Stimulated activated CD4-positive, alpha-beta T cell treated with anti-CD3 and anti-CD28 coated beads, Interleukin-15, amount 100 ng/mL, for 1 hour (primary cell): ENCODE measurements at regions not wholly inside any gene's neighbourhood (a gene's known extent, or its start where the extent isn't known, plus 50 kb on each side); places are given as distances from the start of the nearest gene placed in this dataset.

Experiments used
- DNase-seq, 2 donors: peaks; one replicate each; pipeline ENCODE4 v3.0.0-alpha.2; 2020; ENCODE audit warnings: low read depth in 1 of 2, low spot score in 1 of 2

DNA sequence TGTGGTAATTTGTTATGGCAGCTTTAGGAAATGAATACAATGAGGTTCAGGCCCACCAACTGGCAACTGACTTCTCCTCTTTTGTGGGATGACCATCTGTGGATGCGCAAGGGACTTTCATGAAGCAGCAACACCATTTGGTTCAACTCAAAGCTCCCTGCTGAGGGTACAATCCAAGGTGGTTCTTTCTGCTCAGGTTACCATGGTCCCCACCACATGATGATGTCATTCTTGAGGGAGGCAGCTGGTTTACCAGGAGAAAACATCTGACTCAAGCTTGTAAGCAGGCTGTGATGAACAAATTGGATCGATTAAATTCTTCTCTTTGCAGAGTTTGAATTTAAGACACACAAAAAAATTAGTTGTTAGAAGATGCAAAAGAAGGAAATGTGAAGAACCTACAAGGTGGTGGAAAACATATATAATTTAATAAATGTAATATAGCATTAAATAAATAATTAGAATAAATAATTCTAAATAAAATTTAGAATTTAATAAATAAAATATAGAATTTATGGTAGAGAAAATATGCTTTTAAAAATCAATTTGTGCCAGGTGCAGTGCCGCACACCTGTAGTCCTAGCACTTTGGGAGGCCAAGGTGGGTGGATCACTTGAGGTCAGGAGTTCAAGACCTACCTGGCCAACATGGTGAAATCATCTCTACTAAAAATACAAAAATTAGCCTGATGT is 67.6 kb upstream of the ANKFN1 start:
- no peak for DNase-seq

DNA sequence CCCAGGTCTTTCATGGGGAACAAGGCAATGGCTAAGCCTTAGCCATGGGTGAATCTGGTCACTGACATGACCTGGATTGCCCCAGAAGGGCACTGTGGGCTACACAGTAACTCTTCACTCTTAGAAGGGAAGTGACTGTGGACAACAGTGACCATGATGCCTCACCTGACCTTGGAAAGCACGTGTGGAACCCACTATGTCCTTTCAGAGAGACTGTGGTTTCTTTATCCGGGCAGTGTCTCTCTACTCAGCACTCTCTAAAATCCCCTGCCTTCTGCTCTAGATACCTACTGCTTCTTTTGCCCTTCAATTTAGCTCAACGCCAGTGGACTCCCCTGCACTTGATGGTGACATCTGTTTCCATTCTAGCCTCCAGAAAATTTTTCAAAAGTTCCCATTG is 66.1 kb upstream of the ANKFN1 start:
- DNase-seq = no peak

- DNase-seq = no peak
Observed at GRCh38 chr17:56096026-56096810, 57.1 kb upstream of the ANKFN1 start.

DNA sequence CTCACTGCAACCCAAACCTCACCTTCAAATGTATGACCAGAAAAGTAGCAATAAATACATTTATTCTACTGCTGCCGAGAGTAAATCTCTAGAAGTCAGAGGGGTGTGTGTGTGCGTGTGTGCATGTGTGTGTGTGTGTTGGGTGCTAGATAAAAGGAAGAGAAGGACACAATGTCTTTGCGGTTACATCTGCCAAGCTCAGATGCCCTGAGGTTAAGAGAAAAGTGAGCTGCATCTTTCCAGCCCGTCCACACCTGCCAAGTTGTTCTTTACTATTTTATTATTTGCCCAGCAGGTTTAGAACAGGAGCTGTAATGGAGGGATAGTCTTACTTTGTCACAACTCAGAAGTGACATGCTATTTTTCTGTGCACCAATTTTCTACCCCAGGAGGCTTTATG is 54.5 kb upstream of the ANKFN1 start:
- no peak for DNase-seq

- DNase-seq = no peak
Observed at GRCh38 chr17:56099649-56100048, 53.6 kb upstream of the ANKFN1 start.
